GM12891 (cell line): ENCODE measurements at regions not wholly inside any gene's neighbourhood (a gene's known extent, or its start where the extent isn't known, plus 50 kb on each side); places are given as distances from the start of the nearest gene placed in this dataset.

Experiments
- POLR2A ChIP-seq: IDR thresholded peaks from 2 replicates; pipeline ENCODE4 v1.6.1; 2011; ENCODE audit warnings: low read depth, low read length, control low read depth
- POLR2AphosphoS5 ChIP-seq: IDR thresholded peaks from 2 replicates; pipeline ENCODE4 v1.6.1; 2011; ENCODE audit warnings: low read depth, low read length, control low read depth

- no peak for TF ChIP-seq POLR2A
- no peak for TF ChIP-seq POLR2AphosphoS5
Measured at GRCh38 chr2:117118994-117119393, 695.5 kb upstream of the DDX18 start.
